GM12878 (cell line): ENCODE measurements at regions not wholly inside any gene's neighbourhood (a gene's known extent, or its start where the extent isn't known, plus 50 kb on each side); places are given as distances from the start of the nearest gene placed in this dataset.

Experiments
- ATAC-seq: fragments of 200-7000 bp; cut with Tn5 transposase; 3 replicates; pipeline ENCODE4 v1.9.1; 2020; ENCODE audit warnings: mild to moderate bottlenecking, moderate library complexity
- BruUV-seq: library from RNA; stranded (reverse); fragments of 400-500 nt; replicated peaks from 2 replicates; lab custom pipeline; 2021; lab: Mats Ljungman, UMichigan
- CTCF ChIA-PET: fragments of 300-600 bp; sonication (Branson Sonifier 250); formaldehyde crosslinking; extraction: SDS; loops from one replicate; lab custom pipeline; 2021; ENCODE audit warnings: inconsistent platforms; lab: Yijun Ruan, JAX
- POLR2A ChIA-PET: fragments of 350-600 bp; formaldehyde crosslinking; extraction: SDS; loops from one replicate; lab custom pipeline; 2021; ENCODE audit warnings: inconsistent platforms; lab: Charles Lee
- RAD21 ChIA-PET: fragments of 300-600 bp; sonication (Branson Sonifier 250); formaldehyde crosslinking; loops from one replicate; lab custom pipeline; 2023; ENCODE audit warnings: antibody characterized with exemption; ENCODE audit not compliant: unreplicated experiment; lab: Charles Lee
- SMC1A ChIA-PET: fragments of 300-600 bp; sonication (Branson Sonifier 250); formaldehyde crosslinking; loops from one replicate; lab custom pipeline; 2023; ENCODE audit not compliant: unreplicated experiment, uncharacterized antibody; lab: Charles Lee
- DNase-seq: peaks from one replicate; pipeline ENCODE4 v3.0.0-alpha.2; 2011; ENCODE audit warnings: low read depth, low spot score
- FAIRE-seq: peaks from 3 replicates; lab custom pipeline; 2011; peaks lifted over from hg19 to GRCh38; lab: Jason Lieb, UNC
- H2AFZ ChIP-seq: 2 replicates; pipeline ENCODE4 v1.6.0; 2011; ENCODE audit warnings: low read depth, low read length, control low read depth; ENCODE audit not compliant: control insufficient read depth
- H3K27ac ChIP-seq: 2 replicates; pipeline ENCODE4 v1.5.1; 2011; ENCODE audit warnings: control low read depth; ENCODE audit not compliant: control insufficient read depth, insufficient read depth
- H3K27me3 ChIP-seq, 2 experiments: replicated peaks in 1 of 2; 2 replicates each; pipeline versions ENCODE4 v1.6.0 to v1.6.1; 2011; ENCODE audit warnings: low read length in 1 of 2; ENCODE audit not compliant: control insufficient read depth in 2 of 2, insufficient read depth in 2 of 2
- H3K36me3 ChIP-seq, 2 experiments: 2 replicates each; pipeline ENCODE4 v1.5.1; 2011; ENCODE audit warnings: low read length in 1 of 2; ENCODE audit not compliant: control insufficient read depth in 2 of 2, insufficient read depth in 2 of 2
- H3K4me1 ChIP-seq: 2 replicates; pipeline ENCODE4 v1.6.1; 2011; ENCODE audit warnings: mild to moderate bottlenecking, low read length, moderate library complexity, mixed read lengths; ENCODE audit not compliant: control insufficient read depth, insufficient read depth
- H3K4me2 ChIP-seq: 2 replicates; pipeline ENCODE4 v1.6.0; 2011; ENCODE audit warnings: control low read depth; ENCODE audit not compliant: control insufficient read depth, insufficient read depth
- H3K4me3 ChIP-seq: fragments of 200-600 bp; sonication (generic); 2 replicates; pipeline ENCODE4 v1.5.1; 2016
- H3K79me2 ChIP-seq: 2 replicates; pipeline ENCODE4 v1.6.0; 2011; ENCODE audit warnings: low read length; ENCODE audit not compliant: control insufficient read depth, insufficient read depth
- H3K9ac ChIP-seq: 2 replicates; pipeline ENCODE4 v1.8.0; 2011; ENCODE audit warnings: low read length, control low read depth, mixed read lengths; ENCODE audit not compliant: control insufficient read depth, insufficient read depth
- H3K9me3 ChIP-seq: replicated peaks from 3 replicates; pipeline ENCODE4 v1.5.1; 2011; ENCODE audit warnings: mild to moderate bottlenecking, low read length; ENCODE audit not compliant: control insufficient read depth, insufficient read depth
- H4K20me1 ChIP-seq: 2 replicates; pipeline ENCODE4 v1.6.0; 2011; ENCODE audit not compliant: control insufficient read depth, insufficient read depth
- BHLHE40 ChIP-seq, 2 experiments: fragments of 450-650 bp in 1 of 2; IDR thresholded peaks; 2 replicates each; pipeline ENCODE4 v1.6.1; 2011 to 2017; ENCODE audit warnings: low read depth in 2 of 2, borderline replicate concordance in 1 of 2, improper control_type of control experiment in 1 of 2, low read length in 1 of 2, mild to moderate bottlenecking in 1 of 2
- E2F8 ChIP-seq: fragments of 450-650 bp; IDR thresholded peaks from 2 replicates; pipeline ENCODE4 v1.6.1; 2018; ENCODE audit warnings: mild to moderate bottlenecking, low read depth, moderate library complexity; ENCODE audit not compliant: partially characterized antibody
- EP300 ChIP-seq, 2 experiments: fragments of 150-350 bp in 1 of 2; IDR thresholded peaks; 2 replicates each; pipeline ENCODE4 v1.6.1; 2011 to 2012; ENCODE audit warnings: low read depth in 2 of 2, low read length in 2 of 2, borderline replicate concordance in 1 of 2, improper control_type of control experiment in 1 of 2, inconsistent platforms in 1 of 2; ENCODE audit not compliant: control insufficient read depth in 1 of 2
- HCFC1 ChIP-seq: fragments of 150-350 bp; IDR thresholded peaks from 2 replicates; pipeline ENCODE4 v1.6.1; 2014; ENCODE audit warnings: low read length
- HDAC2 ChIP-seq: fragments of 200-600 bp; sonication (generic); IDR thresholded peaks from 2 replicates; pipeline ENCODE4 v1.6.1; 2017
- NFYA ChIP-seq: IDR thresholded peaks from 2 replicates; pipeline ENCODE4 v1.6.1; 2011; ENCODE audit warnings: low read depth, mild to moderate bottlenecking, low read length, improper control_type of control experiment, borderline replicate concordance
- NR2C2 ChIP-seq: IDR thresholded peaks from 2 replicates; pipeline ENCODE4 v1.6.1; 2011; ENCODE audit warnings: borderline replicate concordance, low read depth; ENCODE audit not compliant: control insufficient read depth, insufficient read length
- PBX3 ChIP-seq: IDR thresholded peaks from 2 replicates; pipeline ENCODE4 v1.6.1; 2011; ENCODE audit warnings: mild to moderate bottlenecking, low read depth, low read length, moderate library complexity; ENCODE audit not compliant: insufficient replicate concordance
- POLR2A ChIP-seq: IDR thresholded peaks from 2 replicates; pipeline ENCODE4 v1.6.1; 2011; ENCODE audit warnings: low read depth, mild to moderate bottlenecking, low read length
- SMC3 ChIP-seq: IDR thresholded peaks from 2 replicates; pipeline ENCODE4 v1.6.1; 2011; ENCODE audit warnings: low read length, improper control_type of control experiment, borderline replicate concordance
- SP1 ChIP-seq: IDR thresholded peaks from one replicate; pipeline ENCODE4 v1.6.1; 2011; ENCODE audit warnings: low read depth, low read length
- WRNIP1 ChIP-seq: IDR thresholded peaks from 2 replicates; pipeline ENCODE4 v1.6.1; 2011; ENCODE audit warnings: low read depth, low read length, improper control_type of control experiment, borderline replicate concordance
- YY1 ChIP-seq: IDR thresholded peaks from 2 replicates; pipeline ENCODE4 v1.6.1; 2011; ENCODE audit warnings: low read depth, mild to moderate bottlenecking, low read length
- WGBS: methylation state at CpG from one replicate; pipeline ENCODE4 v1.1.6; 2016; ENCODE audit warnings: low lambda C conversion rate; ENCODE audit not compliant: insufficient replicate concordance, insufficient coverage; ENCODE audit errors: missing lambda C conversion rate; 5-methylcytosine and 5-hydroxymethylcytosine counted together
- in situ Hi-C: fragments of 300-500 bp; cut with MboI; formaldehyde crosslinking; loops from 9 replicates; pipeline ENCODE4 v1.14.3; 2018; ENCODE audit warnings: mixed read lengths
- intact Hi-C: fragments of 100-400 bp; cut with micrococcal nuclease; formaldehyde crosslinking; loops from one replicate; pipeline ENCODE4 v1.14.2; 2022; ENCODE audit not compliant: unreplicated experiment

GRCh38 chr11:23573429-23573828 is 713.2 kb upstream of the CCDC179 start (continued):
- TF ChIP-seq EP300 (IDR thresholded peaks at IDR 0.05; ENCODE audit: borderline replicate concordance in 1 of 2, control insufficient read depth in 1 of 2, low read depth in 2 of 2, low read length in 2 of 2) (no peak), SMC3 (no peak)
- TF ChIP-seq, all 136 proteins: peak for 0

GRCh38 chr11:23574149-23574548 is 713.9 kb upstream of the CCDC179 start:
- no peak overlapping the region for H3K27ac ChIP-seq
- no peak overlapping the region for H3K9ac ChIP-seq
- WGBS = 15% methylated on average over 3 of the region's 3 CpGs
- no TSS peak for BruUV-seq
- ATAC-seq = no peak
- no peak for FAIRE-seq
- H2AFZ ChIP-seq = no peak overlapping the region
- intact Hi-C loops = no loop called here
- CTCF ChIA-PET = interaction anchor here (1.0 to 1.3 kb wide), 2 partner anchors 33 to 460 kb away, joined by 3 read pairs; no protein-coding TSS in a partner anchor
- no peaks in the 10 kb centered on the region for H3K4me1 ChIP-seq
- POLR2A ChIA-PET = no interaction called here
- H3K9me3 ChIP-seq = no peaks in the 10 kb centered on the region
- H3K4me2 ChIP-seq = no peak overlapping the region
- no peaks in the 10 kb centered on the region for H3K27me3 ChIP-seq
- DNase-seq = no peak
- H3K79me2 ChIP-seq = no peaks in the 10 kb centered on the region
- no peaks in the 10 kb centered on the region for H3K36me3 ChIP-seq
- no peak for TF ChIP-seq YY1
- TF ChIP-seq WRNIP1 = no peak
- TF ChIP-seq, all 136 proteins: peak for 0
- in situ Hi-C loops = no loop called here
- RAD21 ChIA-PET = no interaction called here
- SMC1A ChIA-PET = no interaction called here
- Histone ChIP-seq H3K4me3 (no peak overlapping the region), H4K20me1 (no peaks in the 10 kb centered on the region)

GRCh38 chr11:23577296-23577695 is 717.0 kb upstream of the CCDC179 start:
- Histone ChIP-seq H3K27ac (no peak overlapping the region), H3K4me3 (no peak overlapping the region), H3K9ac (no peak overlapping the region), H3K79me2 (no peaks in the 10 kb centered on the region), H3K27me3 (no peaks in the 10 kb centered on the region), H3K9me3 (no peaks in the 10 kb centered on the region), H4K20me1 (no peaks in the 10 kb centered on the region), H2AFZ (no peak overlapping the region), H3K4me2 (no peak overlapping the region), H3K4me1 (no peaks in the 10 kb centered on the region), H3K36me3 (no peaks in the 10 kb centered on the region)
- ChIA-PET POLR2A (no interaction called here), RAD21 (no interaction called here), CTCF (interaction anchor here (1.1 kb wide), 1 partner anchor 27 kb away, joined by 3 read pairs; no protein-coding TSS in a partner anchor), SMC1A (interaction anchor here (2.0 kb wide), 1 partner anchor 34 kb away, joined by 4 read pairs; no protein-coding TSS in a partner anchor)
- WGBS = 35% methylated on average over 2 of the region's 2 CpGs
- DNase-seq (no peak), FAIRE-seq (no peak), ATAC-seq (no peak)
- in situ Hi-C loops (no loop called here), intact Hi-C loops (no loop called here)
- BruUV-seq = no TSS peak
- no peak for TF ChIP-seq YY1
- no peak for TF ChIP-seq HDAC2
- TF ChIP-seq HCFC1 = no peak
- no peak for TF ChIP-seq POLR2A
- TF ChIP-seq BHLHE40 (IDR thresholded peaks at IDR 0.05; ENCODE audit: borderline replicate concordance in 1 of 2, low read depth in 2 of 2, low read length in 1 of 2) = no peak
- no peak for TF ChIP-seq E2F8
- no peak for TF ChIP-seq NFYA
- TF ChIP-seq SP1 = no peak
- no peak for TF ChIP-seq PBX3
- no peak for TF ChIP-seq NR2C2
